ENCODE measurements at regions not wholly inside any gene's neighbourhood (a gene's known extent, or its start where the extent isn't known, plus 50 kb on each side); places are given as distances from the start of the nearest gene placed in this dataset.

DNA sequence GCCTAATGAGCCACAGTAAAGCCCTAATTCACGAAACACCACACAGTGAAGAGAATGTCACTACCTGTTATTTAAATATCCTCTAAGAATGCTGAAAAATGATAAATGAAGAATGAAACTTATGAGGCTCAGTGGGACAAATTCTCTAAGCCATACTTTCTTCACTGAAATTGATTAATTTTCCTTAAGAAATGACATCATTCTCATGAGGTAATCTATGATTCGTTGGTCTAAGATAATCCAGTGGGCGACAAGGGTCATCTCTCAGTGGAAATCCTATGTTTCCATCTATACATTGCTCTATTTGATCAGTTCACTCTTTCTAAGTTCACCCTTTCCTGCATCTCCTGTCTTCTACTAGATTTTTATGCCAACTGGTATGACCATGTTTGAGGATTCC, 330.4 kb upstream of the ANKRD30A start:
- Histone ChIP-seq H3K4me1 (ENCODE audit: insufficient read depth, low read length) (no peaks in the 10 kb centered on the region), H3K27ac (ENCODE audit: low read depth, low read length) (no peak overlapping the region), H3K36me3 (ENCODE audit: insufficient read depth, low read length) (no peaks in the 10 kb centered on the region), H3K9me3 (ENCODE audit: insufficient read depth, low read depth, low read length) (no peaks in the 10 kb centered on the region), H2AFZ (ENCODE audit: low read depth, low read length) (no peak overlapping the region), H3K4me3 (ENCODE audit: insufficient read depth, low read depth, low read length) (no peak overlapping the region), H3K27me3 (ENCODE audit: insufficient read depth, low read length) (no peaks in the 10 kb centered on the region), H3K9ac (ENCODE audit: low read length) (no peak overlapping the region), H4K20me1 (ENCODE audit: insufficient read depth, low read length) (no peaks in the 10 kb centered on the region), H3K4me2 (ENCODE audit: low read length) (no peak overlapping the region), H3K79me2 (ENCODE audit: insufficient read depth, low read length) (no peaks in the 10 kb centered on the region)
- no peak for DNase-seq (ENCODE audit: low read depth)
- Mint-ChIP-seq H3K27ac (ENCODE audit: unreplicated experiment) (no peak overlapping the region), H3K27me3 (ENCODE audit: low read depth, unreplicated experiment) (no peaks in the 10 kb centered on the region), H3K36me3 (ENCODE audit: low read depth, unreplicated experiment) (no peaks in the 10 kb centered on the region), H3K9me3 (ENCODE audit: unreplicated experiment) (no peaks in the 10 kb centered on the region), H3K4me3 (ENCODE audit: unreplicated experiment) (no peak overlapping the region), H3K4me1 (ENCODE audit: low read depth, unreplicated experiment) (no peaks in the 10 kb centered on the region)
- FAIRE-seq = no peak
- TF ChIP-seq EZH2 (IDR thresholded peaks at IDR 0.05; ENCODE audit: insufficient read depth, low read length) = no peak
- TF ChIP-seq, protein P1, sequence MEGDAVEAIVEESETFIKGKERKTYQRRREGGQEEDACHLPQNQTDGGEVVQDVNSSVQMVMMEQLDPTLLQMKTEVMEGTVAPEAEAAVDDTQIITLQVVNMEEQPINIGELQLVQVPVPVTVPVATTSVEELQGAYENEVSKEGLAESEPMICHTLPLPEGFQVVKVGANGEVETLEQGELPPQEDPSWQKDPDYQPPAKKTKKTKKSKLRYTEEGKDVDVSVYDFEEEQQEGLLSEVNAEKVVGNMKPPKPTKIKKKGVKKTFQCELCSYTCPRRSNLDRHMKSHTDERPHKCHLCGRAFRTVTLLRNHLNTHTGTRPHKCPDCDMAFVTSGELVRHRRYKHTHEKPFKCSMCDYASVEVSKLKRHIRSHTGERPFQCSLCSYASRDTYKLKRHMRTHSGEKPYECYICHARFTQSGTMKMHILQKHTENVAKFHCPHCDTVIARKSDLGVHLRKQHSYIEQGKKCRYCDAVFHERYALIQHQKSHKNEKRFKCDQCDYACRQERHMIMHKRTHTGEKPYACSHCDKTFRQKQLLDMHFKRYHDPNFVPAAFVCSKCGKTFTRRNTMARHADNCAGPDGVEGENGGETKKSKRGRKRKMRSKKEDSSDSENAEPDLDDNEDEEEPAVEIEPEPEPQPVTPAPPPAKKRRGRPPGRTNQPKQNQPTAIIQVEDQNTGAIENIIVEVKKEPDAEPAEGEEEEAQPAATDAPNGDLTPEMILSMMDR (IDR thresholded peaks at IDR 0.05; ENCODE audit: insufficient read depth, low read depth, low read length) = no peak

DNA sequence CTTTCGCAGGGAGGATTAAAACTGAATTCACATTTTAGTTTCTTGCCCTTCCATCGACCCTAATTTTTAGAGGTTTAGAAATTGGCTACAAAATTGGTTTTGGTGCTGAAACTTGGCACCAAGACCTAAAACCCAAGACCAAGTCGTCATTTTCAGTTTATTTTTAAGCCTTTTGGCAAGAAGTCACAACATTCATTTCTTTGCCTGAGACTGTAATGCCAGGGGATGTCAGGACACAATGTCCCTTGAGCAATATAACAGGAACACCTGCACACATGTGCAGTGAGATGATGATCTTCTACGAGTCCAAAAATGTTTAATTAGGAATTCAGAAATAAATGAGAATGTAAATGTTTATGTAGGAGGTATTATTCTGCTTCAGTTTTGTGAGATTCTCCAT, 335.4 kb upstream of the ANKRD30A start:
- Histone ChIP-seq H3K9ac (ENCODE audit: low read length) (no peak overlapping the region), H3K9me3 (ENCODE audit: insufficient read depth, low read depth, low read length) (no peaks in the 10 kb centered on the region), H3K36me3 (ENCODE audit: insufficient read depth, low read length) (no peaks in the 10 kb centered on the region), H4K20me1 (ENCODE audit: insufficient read depth, low read length) (no peaks in the 10 kb centered on the region), H3K4me1 (ENCODE audit: insufficient read depth, low read length) (no peaks in the 10 kb centered on the region), H3K4me3 (ENCODE audit: insufficient read depth, low read depth, low read length) (no peak overlapping the region), H3K4me2 (ENCODE audit: low read length) (no peak overlapping the region), H3K27me3 (ENCODE audit: insufficient read depth, low read length) (no peaks in the 10 kb centered on the region), H3K27ac (ENCODE audit: low read depth, low read length) (no peak overlapping the region), H3K79me2 (ENCODE audit: insufficient read depth, low read length) (no peaks in the 10 kb centered on the region), H2AFZ (ENCODE audit: low read depth, low read length) (no peak overlapping the region)
- no peaks in the 10 kb centered on the region for H3K9me3 Mint-ChIP-seq (ENCODE audit: unreplicated experiment)
- no peaks in the 10 kb centered on the region for H3K36me3 Mint-ChIP-seq (ENCODE audit: low read depth, unreplicated experiment)
- DNase-seq (ENCODE audit: low read depth) (no peak), FAIRE-seq (no peak)
- TF ChIP-seq, protein P1 (IDR thresholded peaks at IDR 0.05; ENCODE audit: insufficient read depth, low read depth, low read length) = no peak
- TF ChIP-seq EZH2 (IDR thresholded peaks at IDR 0.05; ENCODE audit: insufficient read depth, low read length) = no peak
- H3K4me3 Mint-ChIP-seq (ENCODE audit: unreplicated experiment) = no peak overlapping the region
- H3K27ac Mint-ChIP-seq (ENCODE audit: unreplicated experiment) = no peak overlapping the region
- H3K4me1 Mint-ChIP-seq (ENCODE audit: low read depth, unreplicated experiment) = no peaks in the 10 kb centered on the region
- H3K27me3 Mint-ChIP-seq (ENCODE audit: low read depth, unreplicated experiment) = no peaks in the 10 kb centered on the region

DNA sequence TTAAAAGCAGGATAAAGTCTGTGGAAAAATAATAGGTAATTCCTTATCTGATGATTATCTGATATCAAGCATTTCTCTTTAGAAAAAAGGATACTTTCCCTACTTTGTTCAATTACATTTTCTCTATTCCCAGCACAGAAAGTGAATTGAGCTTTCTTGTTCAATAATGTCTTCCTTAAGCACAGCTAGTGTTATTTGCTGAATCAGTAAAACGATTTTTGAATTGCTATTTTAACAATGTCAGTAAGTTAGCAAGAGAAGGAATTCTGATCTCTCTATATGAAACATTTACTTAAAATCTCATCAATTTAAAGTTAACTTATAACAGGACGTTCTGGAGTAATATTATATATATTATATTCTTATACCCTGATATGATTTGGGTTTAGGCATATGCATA, 337.2 kb upstream of the ANKRD30A start:
- Histone ChIP-seq H3K79me2 (ENCODE audit: insufficient read depth, low read length) (no peaks in the 10 kb centered on the region), H3K27ac (ENCODE audit: low read depth, low read length) (no peak overlapping the region), H3K9me3 (ENCODE audit: insufficient read depth, low read depth, low read length) (no peaks in the 10 kb centered on the region), H3K4me1 (ENCODE audit: insufficient read depth, low read length) (no peaks in the 10 kb centered on the region), H4K20me1 (ENCODE audit: insufficient read depth, low read length) (no peaks in the 10 kb centered on the region), H3K9ac (ENCODE audit: low read length) (no peak overlapping the region), H2AFZ (ENCODE audit: low read depth, low read length) (no peak overlapping the region), H3K4me2 (ENCODE audit: low read length) (no peak overlapping the region), H3K4me3 (ENCODE audit: insufficient read depth, low read depth, low read length) (no peak overlapping the region), H3K27me3 (ENCODE audit: insufficient read depth, low read length) (no peaks in the 10 kb centered on the region), H3K36me3 (ENCODE audit: insufficient read depth, low read length) (no peaks in the 10 kb centered on the region)
- no peak overlapping the region for H3K4me3 Mint-ChIP-seq (ENCODE audit: unreplicated experiment)
- no peak for TF ChIP-seq EZH2 (IDR thresholded peaks at IDR 0.05; ENCODE audit: insufficient read depth, low read length)
- TF ChIP-seq, protein P1 (IDR thresholded peaks at IDR 0.05; ENCODE audit: insufficient read depth, low read depth, low read length) = no peak
- H3K9me3 Mint-ChIP-seq (ENCODE audit: unreplicated experiment) = no peaks in the 10 kb centered on the region
- FAIRE-seq (no peak), DNase-seq (ENCODE audit: low read depth) (no peak)
- no peak overlapping the region for H3K27ac Mint-ChIP-seq (ENCODE audit: unreplicated experiment)
- H3K27me3 Mint-ChIP-seq (ENCODE audit: low read depth, unreplicated experiment) = no peaks in the 10 kb centered on the region
- H3K36me3 Mint-ChIP-seq (ENCODE audit: low read depth, unreplicated experiment) = no peaks in the 10 kb centered on the region
- H3K4me1 Mint-ChIP-seq (ENCODE audit: low read depth, unreplicated experiment) = no peaks in the 10 kb centered on the region

Measured in astrocyte (in vitro differentiated cells and primary cell).